ENCODE measurements at regions not wholly inside any gene's neighbourhood (a gene's known extent, or its start where the extent isn't known, plus 50 kb on each side); places are given as distances from the start of the nearest gene placed in this dataset.
"Not testable (repeated sequence)": the region's sequence is repeated elsewhere in the genome, so short reads cannot be mapped to it uniquely, and the experiment has no call there.

GRCh38 chr2:217585362-217585761 lies 417.4 kb downstream of the TNS1 start:
- DNase-seq (ENCODE audit: low read depth), result no peak

DNA sequence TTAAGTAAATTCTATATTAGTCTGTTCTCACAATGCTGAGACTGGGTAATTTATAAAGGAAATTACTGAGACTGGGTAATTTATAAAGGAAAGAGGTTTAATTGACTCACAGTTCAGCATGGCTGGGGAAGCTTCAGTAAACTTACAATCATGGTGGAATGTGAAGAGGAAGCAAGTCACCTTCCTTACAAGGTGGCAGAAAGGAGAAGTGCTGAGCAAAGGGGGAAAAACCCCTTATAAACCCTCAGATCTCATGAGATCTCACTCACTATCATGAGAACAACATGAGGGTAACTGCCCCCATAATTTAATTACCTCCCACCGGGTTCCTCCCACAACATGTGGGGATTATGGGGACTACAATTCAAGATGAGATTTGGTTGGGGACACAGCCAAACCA lies 422.4 kb downstream of the TNS1 start:
- DNase-seq (ENCODE audit: low read depth), result not testable (repeated sequence)

- no peak for DNase-seq (ENCODE audit: low read depth)
Observed at GRCh38 chr2:217573571-217573970, 429.2 kb downstream of the TNS1 start.

GRCh38 chr2:217570394-217570793 lies 432.4 kb downstream of the TNS1 start:
- DNase-seq (ENCODE audit: low read depth), result no peak

DNA sequence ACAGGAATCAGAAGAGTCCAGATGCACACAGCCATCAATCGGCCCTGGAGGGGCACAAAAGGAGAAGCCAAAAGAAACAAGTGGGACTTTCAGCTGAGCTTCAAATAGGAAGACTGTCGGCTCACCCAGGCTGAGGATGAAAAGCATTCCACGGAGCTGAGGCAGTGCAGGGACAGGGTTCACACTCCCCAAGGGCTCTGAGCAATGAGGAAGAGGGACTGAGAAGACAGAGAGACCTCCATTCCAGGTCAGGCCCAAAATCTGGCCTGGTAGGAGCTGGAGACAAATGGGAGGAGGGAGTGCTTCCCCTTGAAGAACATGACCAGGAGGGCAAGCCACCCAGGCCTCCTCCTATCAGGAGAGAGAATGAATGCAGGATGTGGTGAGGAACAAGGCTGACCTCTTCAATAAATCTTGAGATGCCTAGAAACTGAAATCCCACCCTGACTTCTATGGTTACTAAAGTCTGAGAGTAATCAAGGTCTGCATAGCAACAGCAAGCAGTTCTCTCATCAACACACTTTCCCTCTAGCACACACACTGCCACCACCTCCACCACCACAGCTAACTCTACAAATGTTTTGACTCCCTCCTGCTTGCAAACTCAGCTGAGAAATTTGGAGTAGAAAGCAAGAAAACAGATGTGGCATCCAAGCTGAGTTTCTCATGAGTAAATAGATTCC lies 434.4 kb downstream of the TNS1 start:
- no peak for DNase-seq (ENCODE audit: low read depth)

GRCh38 chr2:217563565-217563964 lies 439.2 kb downstream of the TNS1 start:
- no peak for DNase-seq (ENCODE audit: low read depth)

GRCh38 chr2:217562871-217563480 lies 439.8 kb downstream of the TNS1 start:
- no peak for DNase-seq (ENCODE audit: low read depth)

DNA sequence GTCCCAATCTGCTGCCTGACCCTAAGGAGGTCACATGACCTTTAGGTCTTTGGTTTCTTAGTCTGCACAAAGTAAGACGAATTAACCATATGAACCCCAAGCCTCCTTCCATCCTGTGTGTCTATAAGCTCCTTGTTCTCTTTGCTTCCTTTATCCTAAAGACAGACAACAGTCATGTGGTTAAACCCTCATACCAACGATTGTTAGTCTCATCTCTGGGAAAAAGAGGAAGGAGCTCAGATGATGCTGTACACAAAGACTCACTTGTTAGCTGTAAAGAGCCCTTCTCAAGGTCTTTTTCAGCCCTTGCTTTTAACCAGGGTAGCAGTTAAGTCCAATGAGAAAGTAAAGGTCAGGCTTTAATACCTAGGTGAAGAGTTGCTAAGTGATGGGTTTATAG lies 443.7 kb downstream of the TNS1 start:
- DNase-seq (ENCODE audit: low read depth), result no peak

DNA sequence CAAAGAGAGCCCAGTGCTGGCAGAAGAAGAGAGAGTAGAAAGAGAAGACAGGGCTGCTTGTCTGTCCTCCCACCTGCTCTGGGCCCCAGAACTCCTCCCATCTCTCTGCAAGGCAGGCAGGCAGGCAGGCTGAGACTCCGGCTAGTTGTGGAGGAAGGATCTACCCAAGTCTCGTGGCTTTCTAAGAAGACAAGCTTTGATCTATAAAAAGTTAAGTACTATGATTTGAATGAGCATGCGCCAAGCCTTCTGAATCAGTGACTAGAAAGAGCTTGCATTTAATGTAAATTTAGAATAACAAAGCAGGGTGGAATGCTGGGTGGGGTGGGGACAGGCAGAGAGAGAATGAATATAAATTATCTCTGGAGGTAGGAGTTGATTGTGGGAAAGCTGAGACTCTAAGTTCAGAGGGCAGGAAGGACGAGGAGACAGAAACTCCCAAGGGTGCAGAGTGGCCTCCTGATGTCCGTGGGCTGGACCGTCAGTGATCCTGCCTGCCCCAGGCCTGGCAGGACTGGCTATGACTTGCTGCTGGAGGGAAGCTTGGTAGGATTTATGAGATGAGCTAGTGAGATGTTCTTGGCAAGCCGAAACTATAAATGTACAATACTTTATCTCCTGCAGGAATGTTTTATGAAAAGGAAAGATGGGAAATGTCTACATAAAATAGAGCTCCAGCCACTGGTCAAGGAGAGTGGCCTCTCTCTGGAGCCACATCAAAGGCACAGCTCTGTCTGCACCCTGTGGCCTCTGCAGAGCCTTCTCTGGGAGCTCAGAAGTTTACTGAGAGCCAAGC lies 447.5 kb downstream of the TNS1 start:
- DNase-seq (ENCODE audit: low read depth), result no peak

GRCh38 chr2:217553679-217554078 lies 449.1 kb downstream of the TNS1 start:
- no peak for DNase-seq (ENCODE audit: low read depth)

- DNase-seq (ENCODE audit: low read depth), result no peak
Observed at GRCh38 chr2:217553202-217553601, 449.6 kb downstream of the TNS1 start.

DNA sequence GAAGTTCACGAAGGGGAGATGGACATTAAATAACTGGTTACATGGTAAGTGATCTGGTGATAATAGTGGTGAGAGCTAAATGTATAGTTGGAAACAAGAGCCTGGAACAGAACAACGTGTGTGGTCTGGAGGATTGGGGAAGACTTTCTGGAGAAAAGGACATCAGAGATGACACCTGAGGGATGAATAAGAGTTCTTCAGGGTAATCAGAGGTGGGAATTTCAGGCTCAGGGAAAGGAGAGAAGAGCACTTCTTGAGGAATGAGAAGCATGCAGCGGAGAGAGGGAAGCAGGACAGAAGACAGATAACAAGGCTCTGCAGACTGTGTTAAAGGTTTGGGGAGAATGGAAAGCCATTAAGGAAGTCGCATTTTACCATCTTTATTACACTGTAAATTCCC lies 450.7 kb downstream of the TNS1 start:
- DNase-seq (ENCODE audit: low read depth), result no peak

DNA sequence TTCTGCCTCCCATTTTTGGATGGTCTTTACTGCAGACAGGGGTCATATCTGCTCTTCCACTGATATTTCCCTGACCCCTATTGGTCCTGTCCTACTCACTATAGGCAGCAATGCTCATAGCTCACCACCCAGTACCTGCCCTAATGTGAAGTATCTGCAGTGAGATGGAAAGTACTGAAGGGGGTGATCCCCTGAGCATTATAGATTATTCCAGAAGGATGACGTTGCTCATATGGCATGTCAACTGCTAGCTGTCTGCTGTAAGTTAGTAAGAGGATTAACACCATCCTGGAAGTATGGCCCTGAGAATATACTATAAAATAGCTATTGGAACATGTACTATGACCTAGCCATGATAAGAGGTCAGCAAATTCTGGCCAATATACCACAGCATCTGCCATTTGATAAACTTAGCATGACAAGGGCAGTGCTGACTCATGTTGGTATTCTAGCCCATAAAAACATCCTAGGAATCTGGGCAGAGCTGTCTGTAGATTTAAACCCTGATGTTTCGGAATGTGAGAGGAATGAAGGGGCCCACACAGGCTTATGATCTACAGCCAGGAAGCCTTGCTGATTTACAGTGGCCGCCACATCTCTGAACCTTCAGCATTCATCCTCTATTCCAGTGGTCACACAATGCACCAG lies 451.4 kb downstream of the TNS1 start:
- DNase-seq (ENCODE audit: low read depth), result no peak

GRCh38 chr2:217539126-217539525 lies 463.7 kb downstream of the TNS1 start:
- DNase-seq (ENCODE audit: low read depth), result no peak

DNA sequence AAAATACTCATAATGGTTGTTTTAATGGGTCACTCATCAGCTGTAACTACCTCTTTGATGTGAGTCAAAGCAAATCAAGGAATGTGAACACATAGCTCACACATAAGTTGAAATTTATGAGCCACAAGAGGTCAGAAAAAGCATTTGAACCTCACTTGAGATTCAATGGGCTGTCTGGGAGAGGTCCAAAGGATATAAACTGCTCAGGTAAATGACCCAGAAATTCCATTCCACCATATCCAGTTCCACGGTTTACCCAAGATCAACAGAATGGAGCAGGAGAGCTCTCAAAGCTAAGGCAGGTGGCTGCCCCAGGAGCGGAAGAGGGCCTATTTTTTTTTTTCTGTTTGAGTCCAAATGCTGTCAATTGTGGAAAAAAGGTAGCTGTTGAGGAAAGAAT lies 464.1 kb downstream of the TNS1 start:
- DNase-seq (ENCODE audit: low read depth), result no peak

- no peak for DNase-seq (ENCODE audit: low read depth)
Observed at GRCh38 chr2:217535957-217536708, 466.7 kb downstream of the TNS1 start.

DNA sequence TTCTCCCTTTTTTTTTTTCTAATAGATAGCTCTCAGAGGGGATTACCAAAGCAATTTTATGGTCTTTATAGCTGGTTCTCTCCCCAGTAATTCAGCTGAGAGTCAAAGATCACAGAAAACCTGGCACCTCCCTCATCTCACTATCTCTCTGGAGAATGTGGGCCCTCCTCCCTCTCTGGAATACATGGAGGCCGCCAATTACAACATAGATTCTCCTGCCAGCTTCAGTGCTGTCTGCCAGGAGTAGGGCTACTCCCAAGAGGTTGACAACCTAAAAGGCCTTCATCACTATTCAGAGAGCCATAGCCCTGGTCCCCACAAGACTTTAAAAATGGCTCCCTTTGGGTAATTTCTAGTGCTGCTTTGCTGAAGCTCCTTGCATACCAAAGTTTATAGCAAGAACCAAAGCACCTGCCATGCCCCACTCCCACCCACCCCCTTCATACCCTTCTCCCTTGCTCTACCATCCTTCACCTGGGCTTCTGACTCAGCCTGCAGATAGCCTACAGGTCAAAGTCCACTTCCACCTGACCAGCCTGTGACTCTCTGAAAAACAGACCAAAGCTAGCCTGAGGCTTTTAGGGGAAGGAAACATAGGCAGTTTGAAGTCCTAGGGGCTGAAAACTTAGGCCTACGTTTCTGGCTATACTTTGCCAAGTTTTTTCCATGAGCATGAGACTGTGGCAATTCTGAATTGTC lies 472.3 kb downstream of the TNS1 start:
- no peak for DNase-seq (ENCODE audit: low read depth)

DNA sequence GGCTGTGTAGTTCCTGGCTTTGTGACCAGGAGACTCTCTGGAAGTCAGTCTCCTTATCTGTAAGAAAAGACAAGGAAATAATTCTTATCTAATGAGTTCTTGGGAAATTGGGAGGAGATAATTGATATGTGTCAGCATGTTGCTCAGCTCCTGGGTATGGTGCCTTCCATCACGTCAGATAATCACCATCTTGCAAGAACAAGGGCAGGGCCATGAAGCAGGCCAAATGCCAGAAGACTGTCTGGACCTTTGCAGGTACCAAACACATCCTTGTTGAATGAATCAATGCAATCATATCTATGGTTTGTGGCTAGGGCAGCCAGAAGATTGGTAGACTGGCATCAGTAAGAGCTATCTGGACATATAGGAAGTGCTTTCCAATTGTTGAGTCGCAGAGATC lies 473.5 kb downstream of the TNS1 start:
- DNase-seq (ENCODE audit: low read depth), result no peak

DNA sequence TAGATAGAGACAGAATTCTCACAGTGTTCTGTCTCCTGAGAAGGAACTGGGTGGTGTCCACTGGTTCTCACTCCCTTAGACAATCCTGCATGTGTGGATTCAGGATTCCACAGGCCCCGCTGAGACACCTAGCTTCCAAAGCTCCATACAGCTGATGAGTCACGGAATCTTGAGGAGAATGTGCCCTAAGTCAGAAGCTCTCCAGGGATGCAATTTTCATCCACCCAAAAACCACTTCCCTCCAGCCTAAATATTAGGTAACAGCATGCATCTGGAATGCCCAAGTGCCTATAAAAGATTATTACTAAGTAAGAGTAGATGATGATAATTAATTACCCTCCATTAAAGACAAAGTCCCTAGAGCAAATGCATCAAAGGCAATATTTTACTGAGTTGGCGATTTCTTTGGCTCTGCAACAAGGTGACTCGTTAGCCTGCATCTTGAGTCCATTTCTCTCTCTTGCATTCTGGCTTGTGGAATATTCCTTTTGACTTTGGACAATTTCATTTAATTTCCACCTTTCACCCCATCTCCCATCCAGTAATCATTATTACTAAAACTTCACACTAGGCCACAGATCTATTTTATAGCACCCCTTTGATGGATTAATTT lies 475.1 kb downstream of the TNS1 start:
- DNase-seq (ENCODE audit: low read depth), result no peak

DNA sequence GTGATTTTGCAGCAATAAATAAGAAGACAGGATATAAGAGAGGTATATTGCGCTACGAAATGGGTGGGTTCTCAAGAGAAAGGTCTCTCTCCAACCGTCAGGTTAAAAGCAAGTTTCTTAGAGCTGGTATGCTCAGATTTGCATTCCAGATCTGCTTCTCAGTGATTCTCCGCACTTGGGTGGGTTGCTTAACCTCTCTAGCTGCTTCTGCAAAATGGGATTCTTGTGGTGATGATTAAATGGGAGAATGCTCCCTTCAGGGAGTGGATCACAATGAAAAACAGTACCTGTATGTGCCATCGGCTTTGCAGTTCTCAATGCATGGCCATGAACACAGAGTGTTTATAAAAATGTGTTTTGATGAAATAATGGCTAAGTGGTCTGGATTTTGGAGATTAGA lies 477.7 kb downstream of the TNS1 start:
- no peak for DNase-seq (ENCODE audit: low read depth)

- no peak for DNase-seq (ENCODE audit: low read depth)
Observed at GRCh38 chr2:217523286-217523685, 479.5 kb downstream of the TNS1 start.

Data from stimulated activated CD8-positive, alpha-beta memory T cell treated with anti-CD3 and anti-CD28 coated beads, Interleukin-12 subunit alpha, Interleukin-12 subunit beta, amount 100 ng/mL, for 1 hour (primary cell).